DND-41 (cell line): ENCODE measurements at regions not wholly inside any gene's neighbourhood (a gene's known extent, or its start where the extent isn't known, plus 50 kb on each side); places are given as distances from the start of the nearest gene placed in this dataset.

Experiments used
- ATAC-seq: fragments of 200-7000 bp; cut with Tn5 transposase; 3 replicates; pipeline ENCODE4 v1.9.1; 2021; ENCODE audit warnings: low read depth; ENCODE audit not compliant: insufficient read depth
- DNase-seq: peaks from one replicate; pipeline ENCODE4 v3.0.0-alpha.2; 2020
- H2AFZ ChIP-seq: 2 replicates; pipeline ENCODE4 v1.6.0; 2012; ENCODE audit warnings: low read depth, low read length
- H3K27ac ChIP-seq: 2 replicates; pipeline ENCODE4 v1.5.1; 2012; ENCODE audit warnings: low read length, inconsistent platforms
- H3K27me3 ChIP-seq: fragments of 200-600 bp; sonication (generic); 2 replicates; pipeline ENCODE4 v1.6.0; 2012; ENCODE audit warnings: low read length, mild to moderate bottlenecking, inconsistent platforms; ENCODE audit not compliant: insufficient read depth, poor library complexity
- H3K36me3 ChIP-seq: 2 replicates; pipeline ENCODE4 v1.5.1; 2012; ENCODE audit warnings: low read length, inconsistent platforms; ENCODE audit not compliant: insufficient read depth
- H3K4me1 ChIP-seq: 2 replicates; pipeline ENCODE4 v1.5.1; 2012; ENCODE audit warnings: mild to moderate bottlenecking, low read length; ENCODE audit not compliant: insufficient read depth
- H3K4me2 ChIP-seq: 2 replicates; pipeline ENCODE4 v1.6.0; 2012; ENCODE audit warnings: mild to moderate bottlenecking, moderate library complexity, low read length, inconsistent platforms; ENCODE audit not compliant: insufficient read depth
- H3K4me3 ChIP-seq, 2 experiments: fragments of 200-600 bp in 1 of 2; shearing (Covaris generic) in 1 of 2; 2 replicates each; pipeline ENCODE4 v1.5.1; 2012 to 2016; ENCODE audit warnings: inconsistent platforms in 2 of 2, low read length in 2 of 2, mild to moderate bottlenecking in 2 of 2, low read depth in 1 of 2, moderate library complexity in 1 of 2
- H3K79me2 ChIP-seq: 2 replicates; pipeline ENCODE4 v1.6.0; 2012; ENCODE audit warnings: low read length, inconsistent platforms; ENCODE audit not compliant: insufficient read depth
- H3K9ac ChIP-seq: 2 replicates; pipeline ENCODE4 v1.6.0; 2012; ENCODE audit warnings: low read depth, mild to moderate bottlenecking, inconsistent platforms, low read length, moderate library complexity
- H3K9me3 ChIP-seq: 2 replicates; pipeline ENCODE4 v1.5.1; 2012; ENCODE audit warnings: low read length, moderate library complexity, mild to moderate bottlenecking, inconsistent platforms; ENCODE audit not compliant: insufficient read depth, severe bottlenecking
- H4K20me1 ChIP-seq: 2 replicates; pipeline ENCODE4 v1.6.0; 2012; ENCODE audit warnings: low read length; ENCODE audit not compliant: insufficient read depth
- EZH2 ChIP-seq: IDR thresholded peaks from 3 replicates; pipeline ENCODE4 v1.6.1; 2012; ENCODE audit warnings: borderline replicate concordance, low read depth, mild to moderate bottlenecking, moderate library complexity, low read length, inconsistent platforms; ENCODE audit not compliant: severe bottlenecking
- TF ChIP-seq, protein P1 (sequence below): IDR thresholded peaks from 2 replicates; pipeline ENCODE4 v1.5.1; 2012; ENCODE audit warnings: borderline replicate concordance, low read length, moderate library complexity, mild to moderate bottlenecking; ENCODE audit not compliant: poor library complexity, severe bottlenecking; ENCODE audit errors: extremely low read depth

DNA sequence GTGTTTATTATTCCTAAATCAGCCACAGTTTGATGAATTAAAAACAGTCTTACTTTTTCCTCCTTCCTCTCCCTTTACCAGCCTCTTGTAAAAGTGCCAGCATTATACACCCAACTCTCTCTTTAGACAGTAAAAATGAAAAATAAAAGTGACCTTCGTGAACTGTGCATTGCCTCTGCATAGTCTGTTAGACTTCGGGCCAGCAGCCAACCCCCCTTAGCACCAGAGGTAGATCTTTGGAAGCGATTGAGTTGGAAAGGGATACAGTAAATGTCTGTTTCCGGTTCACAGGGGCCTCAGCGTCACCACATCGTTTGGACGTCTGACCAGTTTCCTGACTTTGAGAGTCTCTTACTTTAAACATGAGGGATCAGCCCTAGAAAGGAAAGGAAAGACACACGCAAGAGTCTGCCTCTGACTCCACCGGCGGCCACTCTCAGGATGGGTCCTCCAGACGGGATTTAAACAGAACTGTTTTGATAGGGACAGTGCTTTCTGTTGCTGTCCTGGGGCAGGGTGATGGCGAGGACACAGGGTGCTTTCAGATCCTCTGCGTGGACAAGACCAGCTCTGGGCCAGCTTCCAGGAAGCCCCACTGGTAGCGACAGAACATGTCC, 206.6 kb upstream of the PREP start:
- no peak for TF ChIP-seq EZH2
- TF ChIP-seq, protein P1, sequence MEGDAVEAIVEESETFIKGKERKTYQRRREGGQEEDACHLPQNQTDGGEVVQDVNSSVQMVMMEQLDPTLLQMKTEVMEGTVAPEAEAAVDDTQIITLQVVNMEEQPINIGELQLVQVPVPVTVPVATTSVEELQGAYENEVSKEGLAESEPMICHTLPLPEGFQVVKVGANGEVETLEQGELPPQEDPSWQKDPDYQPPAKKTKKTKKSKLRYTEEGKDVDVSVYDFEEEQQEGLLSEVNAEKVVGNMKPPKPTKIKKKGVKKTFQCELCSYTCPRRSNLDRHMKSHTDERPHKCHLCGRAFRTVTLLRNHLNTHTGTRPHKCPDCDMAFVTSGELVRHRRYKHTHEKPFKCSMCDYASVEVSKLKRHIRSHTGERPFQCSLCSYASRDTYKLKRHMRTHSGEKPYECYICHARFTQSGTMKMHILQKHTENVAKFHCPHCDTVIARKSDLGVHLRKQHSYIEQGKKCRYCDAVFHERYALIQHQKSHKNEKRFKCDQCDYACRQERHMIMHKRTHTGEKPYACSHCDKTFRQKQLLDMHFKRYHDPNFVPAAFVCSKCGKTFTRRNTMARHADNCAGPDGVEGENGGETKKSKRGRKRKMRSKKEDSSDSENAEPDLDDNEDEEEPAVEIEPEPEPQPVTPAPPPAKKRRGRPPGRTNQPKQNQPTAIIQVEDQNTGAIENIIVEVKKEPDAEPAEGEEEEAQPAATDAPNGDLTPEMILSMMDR = no peak

DNA sequence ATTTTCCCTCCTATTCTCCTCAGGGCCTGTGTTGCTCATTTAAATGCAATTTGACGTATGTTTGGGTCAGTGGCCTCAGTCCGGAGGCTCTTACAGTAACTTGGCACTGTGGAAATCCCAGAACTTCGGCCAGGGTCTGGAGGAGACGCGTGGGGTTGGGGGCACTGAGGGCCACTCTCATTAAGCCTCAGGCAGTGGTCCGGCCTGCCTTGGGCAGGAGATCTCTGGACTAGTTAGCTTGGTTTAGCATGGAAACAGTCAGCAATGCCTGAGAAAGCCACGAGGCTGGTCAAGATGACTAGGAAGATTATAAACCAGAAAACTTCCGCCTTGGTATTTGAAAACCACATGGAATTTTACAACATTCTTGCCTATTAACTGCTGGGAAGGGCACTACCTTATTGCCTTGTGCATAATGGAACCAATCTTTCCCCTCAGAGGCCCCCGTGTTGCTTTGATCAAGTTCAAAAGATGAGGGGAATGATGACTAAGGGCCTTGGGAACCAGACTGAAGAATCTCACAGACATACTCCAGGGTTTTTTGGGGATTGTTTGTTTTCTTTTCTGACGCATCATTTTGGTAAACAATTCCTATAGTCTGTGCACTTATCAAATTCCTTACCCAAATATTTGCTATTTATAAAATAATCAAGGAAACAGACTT, 206.0 kb upstream of the PREP start:
- no peaks in the 10 kb centered on the region for H3K79me2 ChIP-seq
- no peak overlapping the region for H3K27ac ChIP-seq
- DNase-seq (no peak), ATAC-seq (no peak)
- H3K4me1 ChIP-seq = no peaks in the 10 kb centered on the region
- no peaks in the 10 kb centered on the region for H4K20me1 ChIP-seq
- H3K9ac ChIP-seq = no peak overlapping the region
- H3K4me2 ChIP-seq = no peak overlapping the region
- H3K4me3 ChIP-seq = no peak overlapping the region
- no peaks in the 10 kb centered on the region for H3K36me3 ChIP-seq
- no peak for TF ChIP-seq EZH2
- TF ChIP-seq, protein P1 = no peak
- H3K27me3 ChIP-seq = no peaks in the 10 kb centered on the region
- no peaks in the 10 kb centered on the region for H3K9me3 ChIP-seq
- H2AFZ ChIP-seq = no peak overlapping the region; the same call in 1 of the 2 replicates

More for the DNA sequence above, 206.6 kb upstream of the PREP start:
- H3K9ac ChIP-seq = no peak overlapping the region
- H3K27ac ChIP-seq = no peak overlapping the region
- ATAC-seq = no peak
- no peak overlapping the region for H3K4me2 ChIP-seq
- H4K20me1 ChIP-seq = no peaks in the 10 kb centered on the region
- no peaks in the 10 kb centered on the region for H3K79me2 ChIP-seq
- no peaks in the 10 kb centered on the region for H3K9me3 ChIP-seq
- no peaks in the 10 kb centered on the region for H3K27me3 ChIP-seq
- no peak overlapping the region for H3K4me3 ChIP-seq
- no peak for DNase-seq
- no peak overlapping the region for H2AFZ ChIP-seq
- no peaks in the 10 kb centered on the region for H3K36me3 ChIP-seq
- no peaks in the 10 kb centered on the region for H3K4me1 ChIP-seq

DNA sequence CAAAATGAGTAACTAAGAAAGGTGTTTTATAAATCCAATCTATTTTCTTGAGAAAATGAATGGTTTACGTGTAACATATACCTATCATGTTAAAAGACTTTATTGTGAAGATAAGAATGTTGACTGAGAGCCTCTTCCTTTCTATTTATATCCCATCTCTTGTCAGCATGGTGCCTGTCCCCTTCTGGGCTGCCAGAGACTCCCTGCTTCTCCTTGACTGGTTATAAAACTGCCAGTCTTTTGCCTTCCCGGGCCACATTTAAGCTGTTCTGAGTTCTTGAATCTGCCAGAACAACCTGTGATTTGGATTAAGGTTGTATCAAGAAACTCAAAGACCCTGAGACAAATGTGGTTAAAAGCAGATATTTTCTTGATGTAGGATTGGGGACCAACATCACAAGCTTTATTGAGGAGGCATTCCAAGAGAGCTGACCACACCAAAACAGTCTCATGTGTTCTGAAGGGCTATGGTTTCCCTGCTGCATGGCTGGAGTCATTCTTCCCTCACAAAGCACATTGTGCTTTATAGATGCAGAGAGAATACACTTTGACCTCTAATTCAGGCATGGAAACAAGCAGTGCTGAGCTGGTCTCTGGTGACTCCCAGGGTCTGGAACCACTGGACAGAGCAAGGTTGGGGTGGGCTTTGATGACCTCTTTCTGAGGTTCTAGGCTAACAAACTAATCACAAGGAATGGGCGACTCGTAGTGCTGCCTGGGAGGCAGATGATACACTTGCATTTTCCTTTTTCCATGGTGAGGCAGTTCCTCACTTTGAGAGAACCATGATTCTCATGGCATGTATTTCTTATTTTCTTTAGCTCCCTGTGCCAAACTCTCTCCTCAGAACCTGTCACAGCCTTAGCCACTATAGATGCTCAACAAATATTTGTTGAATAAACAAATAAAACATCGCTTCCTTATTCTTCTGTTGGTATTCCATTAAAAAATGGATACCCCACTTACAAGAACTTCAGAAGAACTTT, 205.0 kb upstream of the PREP start:
- no peak for TF ChIP-seq EZH2
- TF ChIP-seq, protein P1 = no peak
- H3K4me2 ChIP-seq = no peak overlapping the region
- no peak overlapping the region for H3K27ac ChIP-seq
- no peak for DNase-seq
- H3K4me1 ChIP-seq = no peaks in the 10 kb centered on the region
- no peaks in the 10 kb centered on the region for H3K9me3 ChIP-seq
- H3K27me3 ChIP-seq = no peaks in the 10 kb centered on the region
- H4K20me1 ChIP-seq = no peaks in the 10 kb centered on the region
- no peak overlapping the region for H2AFZ ChIP-seq
- no peak overlapping the region for H3K4me3 ChIP-seq
- no peak overlapping the region for H3K9ac ChIP-seq
- no peak for ATAC-seq
- H3K36me3 ChIP-seq = no peaks in the 10 kb centered on the region
- H3K79me2 ChIP-seq = no peaks in the 10 kb centered on the region
